ENCODE measurements at regions not wholly inside any gene's neighbourhood (a gene's known extent, or its start where the extent isn't known, plus 50 kb on each side); places are given as distances from the start of the nearest gene placed in this dataset.

- Histone ChIP-seq H3K9ac (ENCODE audit: insufficient read depth, low read depth, low read length) (no peak overlapping the region), H3K27me3 (ENCODE audit: control insufficient read depth in 1 of 2, insufficient read depth in 2 of 2, low read length in 2 of 2) (0 out of 5 replicates have a peak, but pooled peaks cover 0 to 2% of the 10 kb centered on the region in 2 experiments), H3K4me2 (ENCODE audit: low read depth, low read length) (no peak overlapping the region), H3K79me2 (ENCODE audit: insufficient read depth, low read length) (no peaks in the 10 kb centered on the region), H3K36me3 (replicated peaks in 1 of 2; ENCODE audit: control insufficient read depth in 1 of 2, insufficient read depth in 2 of 2, low read length in 2 of 2) (no peaks in the 10 kb centered on the region), H3K4me3 (replicated peaks in 1 of 3; ENCODE audit: insufficient read depth in 1 of 3, low read depth in 2 of 3, low read length in 3 of 3) (no peak overlapping the region), H2AFZ (ENCODE audit: low read length) (no peak overlapping the region), H4K20me1 (ENCODE audit: insufficient read depth, low read length) (no peaks in the 10 kb centered on the region), H3K4me1 (ENCODE audit: insufficient read depth, low read length) (no peaks in the 10 kb centered on the region), H3K27ac (ENCODE audit: extremely low read length, insufficient read depth, low read length) (no peak overlapping the region), H3K9me3 (ENCODE audit: low read length) (no peaks in the 10 kb centered on the region)
- BruUV-seq (replicated peaks), result no TSS peak
- DNase-seq (ENCODE audit: low spot score) (no peak), ATAC-seq (no peak), FAIRE-seq (no peak)
- no peak for TF ChIP-seq ZNF414 (CRISPR knock-in tag; IDR thresholded peaks at IDR 0.05)
- no peak for TF ChIP-seq CTCF (CRISPR knock-in tag; IDR thresholded peaks at IDR 0.05)
- no peak for TF ChIP-seq ZNF503 (CRISPR knock-in tag; IDR thresholded peaks at IDR 0.05)
- TF ChIP-seq SKI (IDR thresholded peaks at IDR 0.05; ENCODE audit: partially characterized antibody), result no peak
- TF ChIP-seq EHMT2 (IDR thresholded peaks at IDR 0.05; ENCODE audit: borderline replicate concordance, low read depth, low read length), result no peak
- no peak for TF ChIP-seq YY1 (IDR thresholded peaks at IDR 0.05; ENCODE audit: insufficient read depth, insufficient replicate concordance, low read depth, low read length)
- TF ChIP-seq ZNF747 (CRISPR knock-in tag; IDR thresholded peaks at IDR 0.05; ENCODE audit: borderline replicate concordance), result no peak
- TF ChIP-seq ZNF264 (CRISPR knock-in tag; IDR thresholded peaks at IDR 0.05), result no peak
- TF ChIP-seq ZMYM4 (CRISPR knock-in tag; IDR thresholded peaks at IDR 0.05), result no peak
- TF ChIP-seq E2F1 (CRISPR knock-in tag; IDR thresholded peaks at IDR 0.05), result no peak
- CTCF ChIA-PET (ENCODE audit: low intra/inter-chr PET ratio, low total read pairs), result no interaction called here
- in situ Hi-C loops (cut with HindIII; ENCODE audit: extremely low pct_ligation_motif_present, low pct_unique_long_range_greater_than_20kb) (no loop called here), intact Hi-C loops (cut with micrococcal nuclease; ENCODE audit: unreplicated experiment) (no loop called here)
- WGBS (ENCODE audit: low lambda C conversion rate), result 1% methylated on average over 2 of the region's 2 CpGs
- POLR2A ChIA-PET, result interaction anchor here (0.6 kb wide), 1 partner anchor 12 kb away, joined by 3 read pairs; no protein-coding TSS in a partner anchor
Measured at GRCh38 chr6:132139611-132140010, 188.4 kb upstream of the CCN2 start.

Data from HepG2 (cell line).